Stimulated activated CD8-positive, alpha-beta memory T cell treated with anti-CD3 and anti-CD28 coated beads, Interleukin-4, amount 100 ng/mL, for 24 hours (primary cell): ENCODE measurements at regions not wholly inside any gene's neighbourhood (a gene's known extent, or its start where the extent isn't known, plus 50 kb on each side); places are given as distances from the start of the nearest gene placed in this dataset.
"Not testable (repeated sequence)": the region's sequence is repeated elsewhere in the genome, so short reads cannot be mapped to it uniquely, and the experiment has no call there.

ENCODE experiments used
- DNase-seq: peaks from one replicate; pipeline ENCODE4 v3.0.0-alpha.2; 2020; ENCODE audit warnings: low read depth

DNA sequence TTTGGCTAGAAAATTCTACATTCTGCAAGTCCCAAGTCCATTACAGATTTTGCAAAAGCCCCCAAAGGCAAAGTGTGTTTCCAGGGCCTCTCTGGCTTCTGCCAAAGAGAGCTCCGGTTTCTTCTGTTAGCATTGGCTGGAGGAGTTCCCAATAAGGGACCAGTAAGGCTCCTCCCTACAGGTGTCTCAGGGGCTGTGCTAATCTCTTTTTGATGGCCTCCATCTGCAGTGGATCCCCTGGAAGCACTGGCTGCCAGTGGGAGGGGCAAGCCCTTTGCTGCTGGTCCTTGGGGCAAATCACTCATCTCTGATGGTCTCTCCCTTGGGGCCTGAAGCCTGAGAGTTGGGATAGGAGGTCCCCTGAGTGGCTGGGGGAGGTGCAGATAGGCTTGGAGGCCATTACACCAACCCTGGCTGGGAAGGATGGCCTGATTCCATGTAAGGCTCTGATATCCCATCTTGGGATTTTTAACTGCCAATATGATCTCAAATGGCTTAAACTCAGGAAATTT is 89.1 kb upstream of the USP24 start:
- DNase-seq: no peak

DNA sequence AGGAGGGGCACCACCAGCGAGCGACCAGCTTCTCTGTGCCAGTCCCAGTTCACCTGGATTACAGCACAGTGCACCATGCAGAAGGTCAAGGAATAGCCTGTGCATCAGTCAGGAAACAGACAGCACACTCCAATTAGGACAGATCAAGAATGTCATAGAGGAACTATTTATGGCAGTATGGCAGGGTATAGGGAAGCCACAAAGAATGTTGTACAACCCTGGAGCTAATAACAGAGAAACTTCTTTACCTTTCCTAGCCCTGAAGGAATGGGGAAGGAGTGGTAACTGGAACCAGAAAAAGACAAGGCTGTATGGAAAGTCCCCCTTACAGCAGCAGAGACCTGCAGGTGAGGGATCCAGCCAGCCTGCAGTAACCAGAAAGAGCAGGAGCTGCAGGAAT is 87.8 kb upstream of the USP24 start:
- no peak for DNase-seq

DNA sequence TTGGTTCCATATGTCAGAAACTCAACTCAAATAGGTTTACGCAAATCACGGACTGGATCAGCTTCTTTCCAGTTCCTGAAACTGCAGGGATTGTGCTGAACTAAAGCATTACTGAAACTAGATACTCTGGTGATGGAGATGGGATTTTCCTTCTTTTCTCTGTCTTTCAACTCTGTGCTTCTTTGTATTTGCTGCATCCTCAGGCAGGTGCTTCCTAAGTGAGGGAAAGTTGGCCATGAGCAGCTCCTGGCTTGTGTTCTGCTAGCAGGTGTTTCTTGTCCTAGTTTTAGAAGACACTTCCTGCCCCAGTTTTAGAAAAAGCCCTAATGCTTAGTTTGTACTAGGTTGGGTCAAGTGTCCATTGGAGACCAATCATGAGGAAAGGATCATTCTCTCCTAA is 86.7 kb upstream of the USP24 start:
- DNase-seq: no peak

DNA sequence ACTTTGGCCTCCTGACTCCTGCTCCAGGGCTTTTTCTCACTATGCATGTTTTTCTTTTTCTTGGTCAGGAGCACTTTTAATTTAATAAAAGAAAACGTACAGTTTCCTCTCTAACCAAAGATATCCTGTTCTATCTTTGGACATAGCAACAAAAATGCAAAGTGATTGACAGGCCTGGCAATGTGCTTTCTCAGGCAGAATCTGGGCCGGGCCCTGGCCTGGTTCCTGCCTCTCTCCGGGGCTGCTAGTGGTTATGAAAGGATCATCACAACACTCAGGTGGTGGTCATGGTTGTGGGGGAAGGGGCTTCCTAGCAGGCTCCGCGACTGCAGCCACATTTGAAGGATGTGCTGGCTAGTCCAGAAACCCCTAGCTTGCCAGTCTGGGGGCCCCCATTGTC is 85.8 kb upstream of the USP24 start:
- DNase-seq: no peak

GRCh38 chr1:55298167-55298894 is 83.2 kb upstream of the USP24 start:
- no peak for DNase-seq

DNA sequence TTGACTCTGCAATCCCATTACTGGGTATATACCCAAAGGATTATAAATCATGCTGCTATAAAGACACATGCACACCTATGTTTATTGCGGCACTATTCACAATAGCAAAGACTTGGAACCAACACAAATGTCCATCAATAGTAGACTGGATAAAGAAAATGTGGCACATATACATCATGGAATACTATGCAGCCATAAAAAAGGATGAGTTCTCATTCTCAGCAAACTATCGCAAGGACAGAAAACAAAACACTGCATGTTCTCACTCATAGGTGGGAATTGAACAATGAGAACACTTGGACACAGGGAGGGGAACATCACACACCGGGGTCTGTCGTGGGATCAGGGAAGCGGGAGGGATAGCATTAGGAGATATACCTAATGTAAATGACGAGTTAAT is 81.1 kb upstream of the USP24 start:
- DNase-seq: not testable (repeated sequence)

DNA sequence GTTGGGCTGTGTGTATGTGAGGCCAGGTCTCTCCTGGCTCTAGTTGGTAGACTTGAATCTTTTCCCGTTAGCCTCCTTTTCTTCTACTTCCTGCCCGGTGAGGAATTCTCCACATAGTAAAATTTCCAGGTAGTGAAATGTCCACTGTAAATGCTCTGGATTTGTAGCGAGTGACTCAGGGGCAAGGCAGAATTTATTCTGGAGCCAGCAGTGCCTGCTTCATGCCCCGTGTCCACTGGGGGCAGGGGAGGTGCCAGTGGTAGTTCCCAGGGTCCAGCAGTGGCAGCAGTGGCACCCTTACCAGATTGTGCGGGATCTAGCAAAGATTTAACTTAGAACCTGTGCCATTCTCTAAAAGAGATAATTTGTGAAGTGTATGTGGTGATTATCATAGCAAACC is 74.5 kb upstream of the USP24 start:
- DNase-seq: no peak

DNA sequence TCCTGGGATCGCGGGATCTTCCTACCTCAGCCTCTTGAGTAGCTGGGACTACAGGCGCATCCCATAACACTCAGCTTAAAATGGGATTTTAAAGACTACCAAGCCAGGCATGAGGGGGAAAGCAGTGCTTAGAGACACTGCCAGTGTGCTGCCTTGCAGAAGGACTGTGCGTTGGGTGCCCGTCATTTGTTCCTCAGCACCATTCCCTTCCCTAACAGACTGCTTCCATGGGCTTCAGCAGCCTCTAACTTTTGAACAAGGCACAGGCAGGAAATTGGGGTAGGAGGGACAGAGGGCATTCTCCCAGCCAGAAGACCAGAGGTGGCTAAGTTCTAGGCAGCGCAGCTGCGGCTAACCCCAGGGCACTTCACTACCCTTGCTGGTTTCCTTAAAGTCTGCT is 73.9 kb upstream of the USP24 start:
- DNase-seq: no peak

- DNase-seq: no peak
These were observed 73.1 kb upstream of the USP24 start for GRCh38 chr1:55288245-55288644.

- no peak for DNase-seq
These were observed 72.6 kb upstream of the USP24 start for GRCh38 chr1:55287723-55288122.

GRCh38 chr1:55286856-55287602 is 71.9 kb upstream of the USP24 start:
- no peak for DNase-seq

- no peak for DNase-seq
These were observed 70.7 kb upstream of the USP24 start for GRCh38 chr1:55285834-55286233.

DNA sequence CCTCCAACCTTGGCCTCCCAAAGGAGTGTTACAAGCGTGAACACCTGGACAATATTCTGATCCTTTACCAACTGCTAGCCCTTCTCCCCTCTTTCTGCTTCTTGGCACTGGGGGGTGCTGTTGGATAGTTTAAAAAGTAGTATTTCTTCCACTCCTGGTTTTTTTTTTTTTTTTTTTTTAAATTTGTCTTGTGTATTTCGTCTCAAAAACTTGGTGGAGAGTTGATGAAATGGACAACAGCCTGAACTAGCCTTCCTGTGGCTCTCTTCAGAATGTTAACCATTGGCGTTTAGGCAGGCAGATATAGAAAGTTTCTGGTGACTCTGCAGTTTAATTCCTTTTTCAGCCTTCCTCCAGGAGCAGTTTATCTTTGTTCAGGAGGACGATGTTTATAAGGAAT is 69.7 kb upstream of the USP24 start:
- no peak for DNase-seq

- no peak for DNase-seq
These were observed 66.9 kb upstream of the USP24 start for GRCh38 chr1:55282058-55282457.

DNA sequence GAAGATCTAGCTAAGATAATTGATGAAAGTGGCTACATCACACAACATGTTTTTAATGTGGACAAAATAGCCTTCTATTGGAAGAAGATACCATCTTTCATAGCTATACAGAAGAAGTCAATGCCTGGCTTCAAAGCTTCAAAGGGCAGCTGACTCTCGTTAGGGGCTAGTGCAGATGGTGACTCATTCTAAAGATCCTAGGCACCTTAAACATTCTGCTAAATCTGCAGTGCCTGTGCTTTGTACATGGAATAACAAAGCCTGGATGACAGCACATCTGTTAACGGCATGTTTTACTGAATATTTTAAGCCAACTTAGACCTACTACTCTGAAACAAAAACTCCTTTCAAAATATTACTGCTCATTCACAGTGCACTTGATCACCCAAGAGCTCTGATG is 65.6 kb upstream of the USP24 start:
- DNase-seq: no peak

DNA sequence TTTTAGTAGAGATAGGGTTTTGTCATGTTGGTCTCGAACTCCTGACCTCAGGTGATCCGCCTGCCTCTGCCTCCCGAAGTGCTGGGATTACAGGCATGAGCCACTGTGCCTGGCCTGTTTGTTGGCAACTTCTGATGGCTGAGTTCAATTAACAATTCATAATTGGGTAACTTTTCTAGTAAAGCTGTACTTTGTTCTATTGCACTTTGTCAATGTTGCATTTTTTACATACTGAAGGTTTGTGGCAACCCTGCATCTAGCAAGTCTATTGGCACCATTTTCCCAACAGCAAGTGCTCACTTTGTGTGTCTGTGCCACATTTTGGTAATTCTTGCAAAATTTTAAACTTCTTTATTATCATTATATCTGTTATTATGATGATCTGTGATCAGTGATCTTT is 64.5 kb upstream of the USP24 start:
- DNase-seq: no peak

- no peak for DNase-seq
These were observed 63.2 kb upstream of the USP24 start for GRCh38 chr1:55278378-55278777.

DNA sequence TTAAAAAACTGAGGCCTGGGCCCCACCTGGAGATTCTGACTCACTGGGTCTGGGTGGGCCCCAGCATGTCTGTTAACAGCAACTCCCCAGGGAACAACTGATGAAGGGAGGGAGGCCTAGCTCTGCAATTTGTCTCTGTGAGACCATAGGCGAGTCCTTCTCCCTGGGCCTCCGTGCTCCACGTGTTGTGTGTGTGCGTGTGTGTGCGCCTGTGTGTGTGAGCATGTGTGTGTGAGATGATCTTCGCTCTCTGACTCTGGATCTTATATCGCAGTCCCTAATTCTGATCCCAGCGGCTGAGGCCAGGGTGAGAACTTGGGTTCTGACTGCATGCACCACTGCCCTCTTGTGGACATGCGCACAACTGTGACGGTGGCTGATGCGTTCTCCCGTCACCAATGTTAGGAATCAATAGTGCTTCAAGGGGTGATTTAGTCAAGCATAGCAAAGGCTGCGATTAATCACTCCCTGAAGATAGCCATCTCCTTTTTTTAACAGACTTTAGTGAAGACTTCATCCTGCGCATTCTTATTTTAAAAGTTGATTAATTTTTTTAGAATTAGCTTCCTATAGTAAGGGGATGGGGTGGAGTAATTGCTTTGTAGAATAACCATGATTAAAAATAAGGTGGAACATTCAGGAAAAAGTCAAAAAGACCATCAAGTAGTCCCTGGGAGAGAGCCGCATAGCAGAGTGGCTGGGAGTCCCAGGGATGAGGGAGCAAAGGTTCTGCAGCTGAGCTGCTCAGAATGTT is 62.4 kb upstream of the USP24 start:
- peak; percentile 64 for DNase-seq

- DNase-seq: no peak
These were observed 61.7 kb upstream of the USP24 start for GRCh38 chr1:55276671-55277376.

DNA sequence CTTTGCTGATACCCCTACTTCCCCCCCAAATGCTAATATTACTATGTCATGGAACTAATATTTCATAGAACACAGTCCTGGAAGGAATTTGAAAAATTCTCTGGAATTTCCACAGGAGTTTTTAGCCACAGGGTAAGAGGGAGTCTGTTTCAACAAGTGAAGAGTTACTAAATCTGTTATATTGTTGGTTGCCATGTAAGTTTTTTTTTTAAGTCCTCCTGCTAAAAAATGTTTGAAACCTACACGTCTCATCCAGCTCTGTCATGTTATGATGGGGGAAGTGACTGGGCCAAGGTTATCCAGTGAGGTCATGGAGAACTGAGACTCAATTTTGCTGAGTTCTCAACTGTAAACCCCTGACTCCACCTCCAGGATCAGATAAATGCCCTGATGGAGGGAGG is 60.8 kb upstream of the USP24 start:
- no peak for DNase-seq

- DNase-seq: no peak
These were observed 60.1 kb upstream of the USP24 start for GRCh38 chr1:55275151-55275748.

DNA sequence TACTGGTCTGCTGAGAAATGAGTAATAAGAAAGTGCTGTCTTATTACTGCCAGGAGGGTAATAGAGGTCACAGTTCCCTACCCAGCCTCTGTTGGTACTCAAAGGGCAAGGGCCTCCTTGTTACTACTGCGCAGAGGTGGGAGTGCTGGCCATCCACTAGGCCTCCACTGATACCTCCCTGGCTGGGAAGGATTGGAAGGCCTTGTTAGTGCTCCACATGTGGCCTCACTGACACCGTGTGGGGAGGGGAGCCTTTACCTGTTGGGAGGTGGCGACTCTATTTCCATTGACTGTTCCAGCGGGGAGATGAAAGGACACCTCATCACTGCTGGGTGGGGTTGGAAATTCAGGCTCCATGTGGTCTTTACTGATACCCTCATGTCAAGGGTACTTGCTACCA is 57.8 kb upstream of the USP24 start:
- no peak for DNase-seq
